ENCODE measurements at regions not wholly inside any gene's neighbourhood (a gene's known extent, or its start where the extent isn't known, plus 50 kb on each side); places are given as distances from the start of the nearest gene placed in this dataset.

GRCh38 chr20:60338556-60338955 lies 380.3 kb downstream of the CDH26 start:
- Histone ChIP-seq H3K36me3 (ENCODE audit: insufficient read depth, low read length) (no peaks in the 10 kb centered on the region), H3K4me1 (ENCODE audit: insufficient read depth, low read length) (no peaks in the 10 kb centered on the region), H3K27me3 (ENCODE audit: control insufficient read depth in 1 of 2, insufficient read depth in 2 of 2, low read length in 2 of 2) (no peaks in the 10 kb centered on the region), H3K4me3 (ENCODE audit: low read length) (no peak overlapping the region), H3K9me3 (ENCODE audit: control insufficient read depth in 1 of 2, insufficient read depth in 1 of 2, low read length in 2 of 2) (no peaks in the 10 kb centered on the region), H3K27ac (ENCODE audit: low read depth in 1 of 2, low read length in 2 of 2) (no peak overlapping the region)
- no peaks in the 10 kb centered on the region for H3K36me3 Mint-ChIP-seq (ENCODE audit: low read depth)
- no peak overlapping the region for H3K4me3 Mint-ChIP-seq
- H3K27ac Mint-ChIP-seq, result no peak overlapping the region
- CTCF ChIA-PET, result no interaction called here
- intact Hi-C loops (cut with DNase I, micrococcal nuclease), result no loop called here
- no peak for TF ChIP-seq CTCF (IDR thresholded peaks at IDR 0.05)
- H3K27me3 Mint-ChIP-seq, result peaks cover 7% of the 10 kb centered on the region
- POLR2A ChIA-PET, result no interaction called here
- no peaks in the 10 kb centered on the region for H3K9me3 Mint-ChIP-seq
- no peaks in the 10 kb centered on the region for H3K4me1 Mint-ChIP-seq (ENCODE audit: low read depth)
- no peak for DNase-seq
- no peak for ATAC-seq (ENCODE audit: poor library complexity)

- Histone ChIP-seq H3K27me3 (ENCODE audit: control insufficient read depth in 1 of 2, insufficient read depth in 2 of 2, low read length in 2 of 2) (no peaks in the 10 kb centered on the region), H3K27ac (ENCODE audit: low read depth in 1 of 2, low read length in 2 of 2) (no peak overlapping the region), H3K36me3 (ENCODE audit: insufficient read depth, low read length) (no peaks in the 10 kb centered on the region), H3K4me1 (ENCODE audit: insufficient read depth, low read length) (no peaks in the 10 kb centered on the region), H3K9me3 (ENCODE audit: control insufficient read depth in 1 of 2, insufficient read depth in 1 of 2, low read length in 2 of 2) (no peaks in the 10 kb centered on the region), H3K4me3 (ENCODE audit: low read length) (no peak overlapping the region)
- no peak for TF ChIP-seq CTCF (IDR thresholded peaks at IDR 0.05)
- DNase-seq (no peak), ATAC-seq (ENCODE audit: poor library complexity) (no peak)
- Mint-ChIP-seq H3K36me3 (ENCODE audit: low read depth) (no peaks in the 10 kb centered on the region), H3K27me3 (peaks cover 7% of the 10 kb centered on the region), H3K9me3 (no peaks in the 10 kb centered on the region), H3K4me3 (no peak overlapping the region), H3K27ac (no peak overlapping the region), H3K4me1 (ENCODE audit: low read depth) (no peaks in the 10 kb centered on the region)
- intact Hi-C loops (cut with DNase I, micrococcal nuclease), result no loop called here
- CTCF ChIA-PET, result no interaction called here
- POLR2A ChIA-PET, result no interaction called here
These were observed 381.5 kb downstream of the CDH26 start for GRCh38 chr20:60339738-60340137.

GRCh38 chr20:60340232-60340631 lies 382.0 kb downstream of the CDH26 start:
- H3K4me3 ChIP-seq (ENCODE audit: low read length), result no peak overlapping the region
- ATAC-seq (ENCODE audit: poor library complexity), result no peak
- no peaks in the 10 kb centered on the region for H3K27me3 ChIP-seq (ENCODE audit: control insufficient read depth in 1 of 2, insufficient read depth in 2 of 2, low read length in 2 of 2)
- no peak overlapping the region for H3K27ac ChIP-seq (ENCODE audit: low read depth in 1 of 2, low read length in 2 of 2)
- no peaks in the 10 kb centered on the region for H3K9me3 ChIP-seq (ENCODE audit: control insufficient read depth in 1 of 2, insufficient read depth in 1 of 2, low read length in 2 of 2)
- H3K4me3 Mint-ChIP-seq, result no peak overlapping the region
- DNase-seq, result no peak
- no peak for TF ChIP-seq CTCF (IDR thresholded peaks at IDR 0.05)
- H3K27ac Mint-ChIP-seq, result no peak overlapping the region
- H3K27me3 Mint-ChIP-seq, result peaks cover 7% of the 10 kb centered on the region
- H3K4me1 ChIP-seq (ENCODE audit: insufficient read depth, low read length), result no peaks in the 10 kb centered on the region
- H3K4me1 Mint-ChIP-seq (ENCODE audit: low read depth), result no peaks in the 10 kb centered on the region
- ChIA-PET POLR2A (no interaction called here), CTCF (no interaction called here)
- no peaks in the 10 kb centered on the region for H3K9me3 Mint-ChIP-seq
- H3K36me3 Mint-ChIP-seq (ENCODE audit: low read depth), result no peaks in the 10 kb centered on the region
- no peaks in the 10 kb centered on the region for H3K36me3 ChIP-seq (ENCODE audit: insufficient read depth, low read length)
- intact Hi-C loops (cut with DNase I, micrococcal nuclease), result no loop called here

Data from CD4-positive, alpha-beta T cell (primary cell).